ENCODE measurements at regions not wholly inside any gene's neighbourhood (a gene's known extent, or its start where the extent isn't known, plus 50 kb on each side); places are given as distances from the start of the nearest gene placed in this dataset.

DNA sequence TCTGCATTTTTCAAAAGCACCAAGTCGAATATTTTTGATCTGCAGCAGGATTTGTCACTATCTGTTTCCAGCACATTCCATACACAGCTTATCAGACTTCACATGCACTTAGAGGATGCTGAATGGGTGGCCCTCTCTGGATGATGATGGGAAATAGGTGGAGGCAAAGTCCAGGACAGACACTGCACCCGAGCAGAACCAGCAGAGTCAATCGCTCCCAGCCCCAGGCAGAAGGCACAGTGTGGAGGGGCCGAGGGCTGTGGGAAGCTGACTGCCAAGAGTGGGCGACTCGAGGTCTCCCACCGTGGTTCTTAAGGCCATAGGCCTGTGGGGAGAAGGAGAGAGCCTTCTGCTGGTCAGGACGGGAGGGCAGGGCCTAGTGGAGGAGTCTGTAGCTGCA, 490.2 kb upstream of the MGMT start:
- TF ChIP-seq CTCF (IDR thresholded peaks at IDR 0.05) (no peak), POLR2A (IDR thresholded peaks at IDR 0.05) (no peak)

Measured in lower leg skin (tissue), 3 donors.